Stomach (tissue), 8 donors: ENCODE measurements at regions not wholly inside any gene's neighbourhood (a gene's known extent, or its start where the extent isn't known, plus 50 kb on each side); places are given as distances from the start of the nearest gene placed in this dataset.

Source experiments
- DNase-seq, 2 donors: peaks; one replicate each; pipeline versions ENCODE4 v3.0.0 to v3.0.0-alpha.2; 2013 to 2019
- H3K27ac ChIP-seq, 5 donors: fragments of 200-600 bp in 4 of 5; sonication (generic) in 4 of 5; one replicate each; pipeline ENCODE4 v1.5.1; 2013 to 2019; ENCODE audit warnings: mild to moderate bottlenecking in 1 of 5, moderate library complexity in 1 of 5
- H3K27me3 ChIP-seq, 3 donors: fragments of 200-600 bp; sonication (generic); one replicate each; pipeline ENCODE4 v1.5.1; 2017 to 2019; ENCODE audit warnings: mixed run types in 1 of 3
- H3K36me3 ChIP-seq, 4 donors: fragments of 200-600 bp; sonication (generic); 1 replicate in 3 of 4; 2 replicates in 1 of 4; pipeline ENCODE4 v1.5.1; 2016 to 2019
- H3K4me1 ChIP-seq, 4 donors: fragments of 200-600 bp; sonication (generic); one replicate each; pipeline ENCODE4 v1.5.1; 2016 to 2019
- H3K4me3 ChIP-seq, 4 donors: fragments of 200-600 bp; sonication (generic) in 3 of 4; one replicate each; pipeline ENCODE4 v1.5.1; 2016 to 2019; ENCODE audit warnings: mild to moderate bottlenecking in 1 of 4
- H3K9me3 ChIP-seq, 4 donors: fragments of 200-600 bp; sonication (generic); one replicate each; pipeline ENCODE4 v1.5.1; 2016 to 2019
- EP300 ChIP-seq: sonication (generic); formaldehyde crosslinking; IDR thresholded peaks from one replicate; pipeline ENCODE4 v1.6.1; 2017; ENCODE audit warnings: antibody characterized with exemption
- POLR2A ChIP-seq, 4 donors: fragments of 450-650 bp; IDR thresholded peaks; one replicate each; pipeline ENCODE4 v1.6.1; 2016; ENCODE audit warnings: antibody characterized with exemption in 4 of 4, control low read depth in 2 of 4, mild to moderate bottlenecking in 1 of 4, moderate library complexity in 1 of 4
- POLR2AphosphoS5 ChIP-seq, 3 donors: sonication (generic); formaldehyde crosslinking; IDR thresholded peaks; one replicate each; pipeline ENCODE4 v1.6.1; 2016; ENCODE audit warnings: antibody characterized with exemption in 3 of 3
- WGBS, 5 donors: extraction: QIAGEN DNeasy Blood & Tissue Kit in 3 of 5; methylation state at CpG; one replicate each; pipeline versions ENCODE4 v1.1.5 to v1.1.7; 2013 to 2018; 5-methylcytosine and 5-hydroxymethylcytosine counted together
- intact Hi-C: fragments of 100-400 bp; cut with DNase I; formaldehyde crosslinking; loops from one replicate; pipeline ENCODE4 v1.15.1; 2023; ENCODE audit warnings: low total_unique reads
- small RNA-seq, 4 donors: library from RNA; depleted of rRNA; stranded (forward); fragments of <200 nt; gene quantifications; one replicate each; pipeline ENCODE3, GENCODE V24; 2016
- TF ChIP-seq, protein P1 (sequence below), 7 experiments: fragments of 450-650 bp in 4 of 7; fragments of 200-600 bp in 3 of 7; sonication (generic) in 3 of 7; IDR thresholded peaks; one replicate each; pipeline ENCODE4 v1.5.1; 2016 to 2019; ENCODE audit warnings: antibody characterized with exemption in 7 of 7, control low read depth in 2 of 7, mild to moderate bottlenecking in 1 of 7
- donor health status: healthy with polysubstance abuse.
- donor health status: Bipolar disorder and iron deficiency.
- donor health status: healthy.

DNA sequence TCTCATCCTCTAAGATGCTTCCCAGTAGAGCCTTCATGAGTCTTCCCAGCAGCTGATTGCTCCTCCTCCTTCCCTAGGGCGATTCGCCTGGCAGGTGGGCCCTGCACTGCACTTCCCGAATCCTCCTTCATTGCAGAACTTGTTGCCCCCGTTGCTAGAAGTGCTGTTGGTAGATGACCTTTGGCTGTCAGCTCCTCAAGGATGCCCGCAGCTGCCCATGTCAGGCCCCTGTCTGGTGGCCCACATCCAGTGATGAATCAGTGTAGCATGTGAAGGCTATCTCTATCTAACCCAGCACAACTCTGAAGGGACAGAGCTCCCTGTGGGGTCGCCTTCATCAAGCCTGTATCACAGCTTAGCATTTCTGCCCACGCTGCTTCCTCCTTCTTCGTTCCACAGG is 52.1 kb upstream of the F3 start:
- no peak for TF ChIP-seq EP300
- TF ChIP-seq POLR2A (IDR thresholded peaks at IDR 0.05) = no peak
- no peak for TF ChIP-seq POLR2AphosphoS5 (IDR thresholded peaks at IDR 0.05)
- TF ChIP-seq, protein P1, sequence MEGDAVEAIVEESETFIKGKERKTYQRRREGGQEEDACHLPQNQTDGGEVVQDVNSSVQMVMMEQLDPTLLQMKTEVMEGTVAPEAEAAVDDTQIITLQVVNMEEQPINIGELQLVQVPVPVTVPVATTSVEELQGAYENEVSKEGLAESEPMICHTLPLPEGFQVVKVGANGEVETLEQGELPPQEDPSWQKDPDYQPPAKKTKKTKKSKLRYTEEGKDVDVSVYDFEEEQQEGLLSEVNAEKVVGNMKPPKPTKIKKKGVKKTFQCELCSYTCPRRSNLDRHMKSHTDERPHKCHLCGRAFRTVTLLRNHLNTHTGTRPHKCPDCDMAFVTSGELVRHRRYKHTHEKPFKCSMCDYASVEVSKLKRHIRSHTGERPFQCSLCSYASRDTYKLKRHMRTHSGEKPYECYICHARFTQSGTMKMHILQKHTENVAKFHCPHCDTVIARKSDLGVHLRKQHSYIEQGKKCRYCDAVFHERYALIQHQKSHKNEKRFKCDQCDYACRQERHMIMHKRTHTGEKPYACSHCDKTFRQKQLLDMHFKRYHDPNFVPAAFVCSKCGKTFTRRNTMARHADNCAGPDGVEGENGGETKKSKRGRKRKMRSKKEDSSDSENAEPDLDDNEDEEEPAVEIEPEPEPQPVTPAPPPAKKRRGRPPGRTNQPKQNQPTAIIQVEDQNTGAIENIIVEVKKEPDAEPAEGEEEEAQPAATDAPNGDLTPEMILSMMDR (IDR thresholded peaks at IDR 0.05) = no peak
- H3K36me3 ChIP-seq = no peaks in the 10 kb centered on the region
- H3K4me3 ChIP-seq = no peak overlapping the region
- no peaks in the 10 kb centered on the region for H3K27me3 ChIP-seq
- no peak for DNase-seq
- intact Hi-C loops = loop anchor here (10.0 kb wide), 1 partner anchor 59 kb away; no protein-coding TSS in a partner anchor
- H3K9me3 ChIP-seq = no peaks in the 10 kb centered on the region
- peak overlapping the region in 2 of 5 donors; percentile 9 to 38 for H3K27ac ChIP-seq
- peaks cover 8 to 19% (median 13%) of the 10 kb centered on the region in 4 donors for H3K4me1 ChIP-seq
- WGBS, 5 donors = 81 to 92% (median 88%) methylated on average over 8 of the region's 8 CpGs

DNA sequence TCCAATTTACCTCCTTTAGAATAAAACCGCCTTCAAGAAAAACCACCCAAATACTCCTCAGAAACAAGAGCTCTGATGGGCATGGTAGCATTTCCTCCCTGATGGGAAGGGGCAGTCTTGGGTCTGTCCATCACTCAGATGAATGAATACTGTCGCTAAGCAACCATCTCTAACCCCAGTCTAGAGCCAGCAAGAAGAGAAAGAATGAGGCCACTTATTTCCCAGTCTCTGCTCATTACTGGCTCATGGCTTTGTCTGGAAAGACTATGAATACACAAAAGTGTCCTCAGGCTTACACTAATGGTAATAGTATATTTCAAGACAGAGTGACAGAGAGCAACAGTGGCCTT is 51.0 kb upstream of the F3 start:
- H3K36me3 ChIP-seq = no peaks in the 10 kb centered on the region
- peak overlapping the region in 2 of 5 donors; percentile 9 to 73 for H3K27ac ChIP-seq
- no peaks in the 10 kb centered on the region for H3K9me3 ChIP-seq
- H3K4me1 ChIP-seq = peaks cover 8 to 19% (median 14%) of the 10 kb centered on the region in 4 donors
- no peak for DNase-seq
- 94 to 100% (median 99%) methylated on average over 2 of the region's 2 CpGs for WGBS, 5 donors
- H3K27me3 ChIP-seq = no peaks in the 10 kb centered on the region
- intact Hi-C loops = loop anchor here (10.0 kb wide), 1 partner anchor 58 kb away; no protein-coding TSS in a partner anchor
- H3K4me3 ChIP-seq = no peak overlapping the region
- TF ChIP-seq, protein P1 (IDR thresholded peaks at IDR 0.05) = no peak
- TF ChIP-seq EP300 = no peak
- no peak for TF ChIP-seq POLR2AphosphoS5 (IDR thresholded peaks at IDR 0.05)
- no peak for TF ChIP-seq POLR2A (IDR thresholded peaks at IDR 0.05)

DNA sequence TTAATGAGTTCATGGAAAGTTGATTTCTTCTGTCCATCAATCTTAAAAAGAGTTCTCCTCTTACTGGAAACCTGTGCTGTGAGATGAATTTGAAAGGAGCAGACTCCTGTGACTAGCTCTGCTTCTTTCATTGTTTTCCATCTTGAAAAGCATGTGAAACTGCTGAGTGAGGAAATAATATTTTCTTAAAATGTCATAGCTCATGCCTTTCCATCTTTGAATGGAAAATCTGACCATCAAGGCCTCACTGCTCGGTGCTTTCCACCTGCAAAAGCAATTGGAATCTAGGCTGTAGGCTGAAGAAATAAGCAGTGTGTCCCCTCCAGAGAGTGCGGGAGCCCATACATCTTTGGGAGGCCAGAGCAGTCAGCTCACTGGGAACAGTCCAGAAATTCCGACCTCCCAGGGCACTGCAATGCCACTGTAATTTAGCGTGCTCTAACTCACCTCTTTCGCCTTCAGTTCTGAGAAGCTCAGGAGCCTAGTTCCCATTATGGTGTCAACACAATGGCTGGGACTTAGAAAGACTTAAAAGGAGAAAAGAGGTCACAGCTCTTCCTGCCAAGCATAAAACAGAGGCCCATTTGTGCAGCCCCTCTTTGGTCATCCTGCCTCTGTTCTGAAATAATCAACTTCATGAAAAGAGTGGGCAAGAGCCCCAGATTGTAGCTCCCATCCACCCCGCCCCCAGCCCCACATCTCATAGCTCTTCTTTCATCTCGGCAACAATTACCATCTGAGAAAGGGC is 50.4 kb upstream of the F3 start:
- Histone ChIP-seq H3K4me1 (peaks cover 8 to 22% (median 15%) of the 10 kb centered on the region in 4 donors), H3K9me3 (no peaks in the 10 kb centered on the region), H3K27ac (peak overlapping the region in 2 of 5 donors; percentile 9 to 73), H3K27me3 (no peaks in the 10 kb centered on the region), H3K4me3 (no peak overlapping the region), H3K36me3 (no peaks in the 10 kb centered on the region)
- TF ChIP-seq POLR2AphosphoS5 (IDR thresholded peaks at IDR 0.05) = no peak
- TF ChIP-seq POLR2A (IDR thresholded peaks at IDR 0.05) = no peak
- TF ChIP-seq, protein P1 (IDR thresholded peaks at IDR 0.05) = no peak
- TF ChIP-seq EP300 = no peak
- 81 to 97% (median 92%) methylated on average over 7 of the region's 7 CpGs for WGBS, 5 donors
- no peak for DNase-seq
- intact Hi-C loops = loop anchor here (10.0 kb wide), 1 partner anchor 57 kb away; no protein-coding TSS in a partner anchor

Small RNA genes in the stretch of these regions (small RNA-seq; reads per million reads assigned to genes)
- gene MIR378G = 0 reads per million in 4 donors
